ENCODE measurements at regions not wholly inside any gene's neighbourhood (a gene's known extent, or its start where the extent isn't known, plus 50 kb on each side); places are given as distances from the start of the nearest gene placed in this dataset.

GRCh38 chr5:8013948-8014710 lies 145.2 kb downstream of the MTRR start:
- Mint-ChIP-seq H3K27ac (no peak overlapping the region), H3K9me3 (peaks cover 11% of the 10 kb centered on the region), H3K4me1 (no peaks in the 10 kb centered on the region), H3K36me3 (ENCODE audit: low read depth) (no peaks in the 10 kb centered on the region), H3K4me3 (no peak overlapping the region), H3K27me3 (no peaks in the 10 kb centered on the region)
- DNase-seq (no peak), ATAC-seq (no peak)

- no peak for ATAC-seq
- H3K4me3 Mint-ChIP-seq: no peak overlapping the region
- no peak overlapping the region for H3K27ac Mint-ChIP-seq
These were observed 150.8 kb downstream of the MTRR start for GRCh38 chr5:8019719-8020218.

DNA sequence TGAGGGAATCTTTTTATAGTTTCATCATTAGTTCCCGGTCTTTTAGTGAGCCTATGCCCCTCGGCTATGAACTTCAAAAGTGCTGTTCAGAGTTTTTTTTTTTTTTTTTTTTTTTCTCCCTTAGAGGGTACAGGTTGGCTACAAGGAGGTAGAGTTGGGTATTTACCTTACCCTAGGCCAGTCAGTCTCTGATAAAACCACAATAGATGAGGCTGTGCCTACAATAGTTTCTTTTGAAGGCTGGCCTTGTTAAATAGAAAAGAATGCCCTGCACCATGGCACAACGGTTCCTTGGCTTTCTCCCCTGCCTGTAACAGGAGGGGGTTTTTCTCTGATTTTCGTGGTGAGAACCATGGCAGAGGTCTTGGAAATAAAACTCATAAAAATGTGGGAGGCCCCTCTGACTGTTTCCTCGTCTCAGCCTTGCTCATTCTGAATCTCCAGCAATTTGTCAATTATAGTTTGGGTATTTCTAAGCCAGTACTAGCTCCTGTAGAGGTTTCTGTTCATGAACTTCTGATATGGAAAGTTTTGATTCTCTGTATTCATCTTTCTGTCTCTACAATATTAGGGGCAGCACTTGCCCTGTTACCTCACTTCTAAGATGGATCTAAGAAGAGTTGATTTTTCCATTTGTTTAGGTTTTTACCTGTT lies 152.0 kb downstream of the MTRR start:
- Mint-ChIP-seq H3K4me1 (no peaks in the 10 kb centered on the region), H3K27ac (no peak overlapping the region), H3K36me3 (ENCODE audit: low read depth) (no peaks in the 10 kb centered on the region), H3K9me3 (peaks cover 15% of the 10 kb centered on the region), H3K27me3 (no peaks in the 10 kb centered on the region), H3K4me3 (no peak overlapping the region)
- DNase-seq: no peak
- ATAC-seq: no peak

More at GRCh38 chr5:8019719-8020218, 150.8 kb downstream of the MTRR start:
- peaks cover 15% of the 10 kb centered on the region for H3K9me3 Mint-ChIP-seq
- DNase-seq: no peak
- no peaks in the 10 kb centered on the region for H3K4me1 Mint-ChIP-seq
- no peaks in the 10 kb centered on the region for H3K36me3 Mint-ChIP-seq (ENCODE audit: low read depth)
- H3K27me3 Mint-ChIP-seq: no peaks in the 10 kb centered on the region

DNA sequence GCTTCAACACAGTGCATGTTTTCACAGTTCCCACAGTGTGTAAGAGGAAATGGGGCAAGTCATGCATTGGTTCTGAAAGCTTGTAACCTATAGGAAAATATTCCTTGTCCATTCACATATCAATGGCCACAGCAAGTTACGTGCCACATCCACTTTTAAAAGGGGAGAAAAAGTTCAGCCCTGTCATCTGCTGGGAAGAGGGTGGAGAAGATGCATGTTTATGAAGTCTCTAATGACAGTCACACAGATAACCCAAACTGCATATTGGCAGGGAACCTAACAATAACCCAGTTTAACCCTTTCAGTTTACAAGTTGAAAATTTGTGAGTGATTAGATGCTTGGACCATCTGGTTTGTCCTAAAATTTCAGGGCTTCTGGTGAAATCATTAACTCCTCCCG lies 159.3 kb downstream of the MTRR start:
- ATAC-seq (no peak), DNase-seq (no peak)
- no peaks in the 10 kb centered on the region for H3K36me3 Mint-ChIP-seq (ENCODE audit: low read depth)
- no peaks in the 10 kb centered on the region for H3K27me3 Mint-ChIP-seq
- no peak overlapping the region for H3K4me3 Mint-ChIP-seq
- H3K9me3 Mint-ChIP-seq: no peaks in the 10 kb centered on the region
- no peak overlapping the region for H3K27ac Mint-ChIP-seq
- H3K4me1 Mint-ChIP-seq: no peaks in the 10 kb centered on the region

DNA sequence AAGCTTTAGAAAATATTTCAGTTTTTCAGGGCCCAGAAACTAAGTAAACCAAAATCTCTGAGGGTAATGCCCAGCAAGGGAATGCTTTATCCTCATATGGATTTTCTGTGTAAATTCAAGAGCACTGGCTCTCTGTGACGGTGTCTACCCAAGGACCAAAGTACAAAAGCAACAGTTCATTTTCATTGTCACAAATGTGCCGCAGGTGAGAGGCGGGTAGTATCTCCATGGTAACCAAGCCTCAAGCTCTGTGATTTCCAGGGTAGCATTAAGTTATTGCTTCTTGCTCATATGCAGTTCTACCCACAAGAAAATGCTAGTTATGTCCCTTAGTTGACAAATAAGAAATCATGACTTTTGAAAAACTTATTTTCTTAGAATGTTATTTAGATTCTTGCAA lies 164.3 kb downstream of the MTRR start:
- Mint-ChIP-seq H3K36me3 (ENCODE audit: low read depth) (no peaks in the 10 kb centered on the region), H3K27me3 (no peaks in the 10 kb centered on the region), H3K27ac (no peak overlapping the region), H3K9me3 (no peaks in the 10 kb centered on the region), H3K4me3 (no peak overlapping the region), H3K4me1 (no peaks in the 10 kb centered on the region)
- ATAC-seq (no peak), DNase-seq (no peak)

DNA sequence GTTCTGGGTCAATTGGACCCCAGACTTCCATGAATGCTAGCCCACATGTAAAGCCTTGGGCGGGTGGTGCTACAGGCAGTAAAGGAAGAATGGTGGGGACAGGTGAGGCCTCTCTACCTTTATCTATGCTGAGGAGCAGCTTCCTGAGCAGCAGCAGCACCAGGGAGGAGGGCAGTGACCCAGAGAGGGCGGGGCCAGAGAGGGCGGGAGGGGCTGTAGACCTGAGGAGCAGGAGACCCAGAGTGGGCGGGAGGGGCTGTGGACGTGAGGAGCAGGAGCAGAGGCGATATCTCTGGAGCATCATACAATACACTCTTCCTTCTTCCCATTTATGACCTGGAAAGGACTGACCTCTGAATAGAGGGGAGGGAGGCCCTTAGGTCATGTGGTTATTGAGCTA lies 165.9 kb downstream of the MTRR start:
- DNase-seq: no peak
- no peaks in the 10 kb centered on the region for H3K27me3 Mint-ChIP-seq

DNA sequence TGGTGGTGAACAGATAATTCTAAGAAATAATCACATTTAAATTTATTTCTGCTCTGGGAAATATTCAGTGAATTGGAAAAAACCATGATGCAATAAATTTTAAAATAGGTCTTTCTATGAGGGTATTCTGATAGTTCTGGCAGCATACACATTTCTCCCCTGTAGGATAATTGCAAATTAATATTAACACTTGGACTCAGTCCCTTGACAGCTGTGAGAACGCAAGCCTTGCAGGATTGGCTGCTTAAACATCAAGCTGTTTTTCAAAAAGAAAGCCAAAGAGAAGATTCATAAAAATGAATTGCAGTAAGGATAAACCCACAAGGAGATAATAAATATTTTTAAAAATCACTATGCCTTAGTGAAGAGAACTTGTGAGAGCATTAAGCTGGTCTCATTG lies 180.0 kb downstream of the MTRR start:
- no peaks in the 10 kb centered on the region for H3K4me1 Mint-ChIP-seq
- no peak for DNase-seq
- H3K27ac Mint-ChIP-seq: no peak overlapping the region
- no peaks in the 10 kb centered on the region for H3K36me3 Mint-ChIP-seq (ENCODE audit: low read depth)
- no peak for ATAC-seq
- H3K27me3 Mint-ChIP-seq: no peaks in the 10 kb centered on the region
- peaks cover 20% of the 10 kb centered on the region for H3K9me3 Mint-ChIP-seq
- H3K4me3 Mint-ChIP-seq: no peak overlapping the region

More for the DNA sequence above, 165.9 kb downstream of the MTRR start:
- H3K27ac Mint-ChIP-seq: no peak overlapping the region
- no peak overlapping the region for H3K4me3 Mint-ChIP-seq
- H3K36me3 Mint-ChIP-seq (ENCODE audit: low read depth): no peaks in the 10 kb centered on the region
- ATAC-seq: no peak
- H3K4me1 Mint-ChIP-seq: no peaks in the 10 kb centered on the region
- peaks cover 3% of the 10 kb centered on the region for H3K9me3 Mint-ChIP-seq

DNA sequence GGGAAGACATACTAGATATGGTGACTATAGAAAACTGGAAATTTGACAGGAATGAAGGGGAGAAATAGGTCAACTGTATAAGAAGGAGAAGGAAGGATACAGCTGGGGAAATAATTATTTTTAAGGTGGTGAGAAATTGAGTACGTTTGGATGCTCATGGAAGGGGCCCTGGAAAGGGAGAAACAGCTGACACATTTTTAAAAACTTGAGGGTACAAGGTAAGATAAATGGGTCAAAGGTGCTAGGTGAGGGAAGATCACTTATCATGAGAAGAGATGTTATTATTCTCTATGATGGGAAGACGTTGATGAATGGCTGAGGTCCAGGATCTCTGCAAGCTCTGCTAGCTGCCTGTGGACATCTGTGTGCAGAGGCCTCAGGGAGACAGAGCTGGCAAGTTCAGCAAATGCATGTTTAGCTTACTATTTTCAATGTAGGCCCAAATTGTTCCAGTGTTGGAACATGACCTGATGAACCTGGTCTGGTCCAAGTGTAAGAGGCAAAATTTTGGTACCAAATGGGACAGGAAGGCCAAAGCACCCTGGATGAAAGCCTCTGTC lies 181.7 kb downstream of the MTRR start:
- peaks cover 17% of the 10 kb centered on the region for H3K9me3 Mint-ChIP-seq
- no peak for ATAC-seq
- no peak overlapping the region for H3K4me3 Mint-ChIP-seq
- no peaks in the 10 kb centered on the region for H3K4me1 Mint-ChIP-seq
- H3K36me3 Mint-ChIP-seq (ENCODE audit: low read depth): no peaks in the 10 kb centered on the region
- no peak for DNase-seq
- no peaks in the 10 kb centered on the region for H3K27me3 Mint-ChIP-seq
- no peak overlapping the region for H3K27ac Mint-ChIP-seq

DNA sequence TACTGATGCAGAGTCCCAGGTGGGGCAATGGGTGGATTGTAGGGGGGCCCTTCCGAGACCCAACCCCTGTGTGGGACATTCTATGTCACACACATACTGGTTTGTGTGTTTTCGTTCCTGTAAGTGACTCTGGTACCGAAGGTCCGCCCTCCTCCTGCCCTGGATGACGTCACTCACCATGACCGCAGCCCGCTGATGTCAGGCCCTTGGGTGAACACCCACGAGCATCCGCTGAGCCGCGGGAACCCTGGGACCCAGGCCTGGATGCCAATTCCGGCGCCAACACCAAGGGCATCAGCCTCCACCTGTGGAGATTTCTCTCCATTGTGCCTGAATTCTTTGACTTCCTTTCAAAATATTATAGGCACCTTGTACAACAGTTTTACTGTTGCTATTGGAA lies 184.3 kb downstream of the MTRR start:
- Mint-ChIP-seq H3K4me1 (no peaks in the 10 kb centered on the region), H3K4me3 (no peak overlapping the region)

GRCh38 chr5:8057769-8058168 lies 188.8 kb downstream of the MTRR start:
- H3K9me3 Mint-ChIP-seq: no peaks in the 10 kb centered on the region
- no peak for DNase-seq
- ATAC-seq: no peak
- H3K36me3 Mint-ChIP-seq (ENCODE audit: low read depth): no peaks in the 10 kb centered on the region
- peaks cover 2% of the 10 kb centered on the region for H3K27me3 Mint-ChIP-seq
- no peak overlapping the region for H3K4me3 Mint-ChIP-seq
- H3K4me1 Mint-ChIP-seq: no peaks in the 10 kb centered on the region
- no peak overlapping the region for H3K27ac Mint-ChIP-seq

More for the DNA sequence above, 184.3 kb downstream of the MTRR start:
- Mint-ChIP-seq H3K27me3 (no peaks in the 10 kb centered on the region), H3K36me3 (ENCODE audit: low read depth) (no peaks in the 10 kb centered on the region), H3K27ac (no peak overlapping the region), H3K9me3 (peaks cover 13% of the 10 kb centered on the region)
- no peak for ATAC-seq
- no peak for DNase-seq

DNA sequence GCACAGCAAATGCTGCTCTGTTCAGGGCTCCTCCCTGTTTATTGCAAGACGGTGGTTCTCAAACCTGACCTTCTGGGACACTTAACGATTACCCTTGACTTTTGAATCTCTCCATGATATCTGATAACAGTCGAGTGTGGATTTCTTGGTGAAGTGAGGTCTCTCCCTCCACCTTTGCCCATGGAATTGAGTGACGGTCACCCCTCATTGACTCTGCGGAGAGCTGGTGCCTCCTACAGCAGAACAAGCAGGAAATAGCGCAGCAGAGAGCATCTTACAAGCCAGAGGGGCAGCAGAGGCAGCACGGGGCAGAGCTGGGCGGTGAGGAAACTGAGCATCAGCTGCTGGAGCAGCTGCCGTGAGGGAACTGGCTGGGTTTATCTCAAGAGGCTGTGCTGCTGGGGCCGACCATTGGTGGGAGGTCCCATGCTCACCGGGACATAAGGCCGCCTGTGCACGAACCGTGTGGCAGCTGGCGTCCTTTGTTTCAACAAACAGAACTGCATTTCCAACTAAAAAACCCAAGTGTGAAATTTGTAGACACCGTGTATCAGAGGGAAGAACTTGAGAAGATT lies 189.8 kb downstream of the MTRR start:
- no peaks in the 10 kb centered on the region for H3K9me3 Mint-ChIP-seq
- no peak for DNase-seq
- no peaks in the 10 kb centered on the region for H3K36me3 Mint-ChIP-seq (ENCODE audit: low read depth)
- H3K4me1 Mint-ChIP-seq: no peaks in the 10 kb centered on the region
- H3K27ac Mint-ChIP-seq: no peak overlapping the region
- H3K4me3 Mint-ChIP-seq: no peak overlapping the region
- H3K27me3 Mint-ChIP-seq: peaks cover 2% of the 10 kb centered on the region
- ATAC-seq: no peak

- Mint-ChIP-seq H3K36me3 (ENCODE audit: low read depth) (no peaks in the 10 kb centered on the region), H3K4me1 (no peaks in the 10 kb centered on the region), H3K27me3 (peaks cover 2% of the 10 kb centered on the region), H3K27ac (no peak overlapping the region), H3K9me3 (no peaks in the 10 kb centered on the region), H3K4me3 (no peak overlapping the region)
- DNase-seq (no peak), ATAC-seq (no peak)
These were observed 190.4 kb downstream of the MTRR start for GRCh38 chr5:8059337-8059736.

DNA sequence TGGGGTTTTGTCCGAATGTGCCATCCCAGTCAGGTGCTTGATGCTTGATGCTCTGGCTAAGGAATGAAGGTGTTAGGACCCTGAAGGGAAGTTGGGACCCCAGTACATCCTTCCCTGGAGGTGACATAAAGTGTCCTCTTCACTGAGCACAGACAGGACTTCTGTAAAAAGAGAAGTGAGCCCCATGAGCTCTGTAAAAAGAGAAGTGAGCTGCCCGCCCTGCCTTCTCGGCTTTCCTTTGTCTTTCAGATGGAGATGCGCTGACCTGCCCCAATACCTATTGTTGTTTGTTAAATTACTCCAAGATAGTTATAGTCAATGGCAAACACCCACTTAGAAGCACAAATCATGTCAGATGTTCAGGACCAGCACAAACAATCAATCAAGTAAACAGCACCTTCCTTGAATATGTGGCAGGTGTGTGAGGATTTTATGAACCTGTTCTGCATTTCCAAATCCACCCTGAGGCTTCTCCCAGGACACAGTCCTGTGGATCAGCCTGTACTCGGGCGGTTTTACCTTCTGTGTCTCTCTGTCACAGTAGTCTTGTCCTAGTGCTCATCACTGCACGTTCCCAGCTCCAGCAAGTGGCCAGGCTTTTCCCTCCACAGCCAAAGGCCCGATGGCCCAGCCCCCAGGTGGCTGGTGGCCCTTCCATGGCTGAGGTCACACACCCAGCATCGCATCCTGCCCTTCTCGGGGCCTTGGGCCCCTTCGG lies 191.4 kb downstream of the MTRR start:
- Mint-ChIP-seq H3K27ac (no peak overlapping the region), H3K36me3 (ENCODE audit: low read depth) (no peaks in the 10 kb centered on the region), H3K27me3 (peaks cover 2% of the 10 kb centered on the region), H3K4me3 (no peak overlapping the region), H3K4me1 (no peaks in the 10 kb centered on the region), H3K9me3 (no peaks in the 10 kb centered on the region)
- no peak for ATAC-seq
- no peak for DNase-seq

DNA sequence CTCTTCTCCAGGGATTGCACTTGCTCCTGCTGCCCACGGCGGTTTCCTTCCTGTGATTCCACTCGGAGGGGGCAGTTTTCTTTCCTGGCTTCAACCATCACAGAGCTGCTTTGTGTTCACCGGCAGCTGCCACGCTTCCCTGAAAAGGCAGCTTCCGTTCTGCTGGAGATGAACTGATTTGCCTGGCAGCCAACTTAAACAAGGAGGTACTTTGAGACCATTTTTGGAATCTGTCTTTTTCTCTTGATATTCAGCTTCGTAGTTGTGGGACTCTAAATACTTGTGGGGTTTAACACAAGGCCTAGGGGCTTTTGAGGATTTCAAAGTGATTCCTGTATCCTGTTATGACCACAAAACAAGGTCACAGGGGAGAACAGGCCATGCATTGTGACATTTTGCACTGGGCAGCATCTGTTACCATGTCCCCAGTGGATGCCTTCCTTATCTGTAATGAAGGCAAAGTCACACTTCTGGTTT lies 192.0 kb downstream of the MTRR start:
- Mint-ChIP-seq H3K36me3 (ENCODE audit: low read depth) (no peaks in the 10 kb centered on the region), H3K27ac (no peak overlapping the region), H3K4me1 (no peaks in the 10 kb centered on the region), H3K9me3 (no peaks in the 10 kb centered on the region), H3K4me3 (no peak overlapping the region), H3K27me3 (peaks cover 2% of the 10 kb centered on the region)
- ATAC-seq (no peak), DNase-seq (no peak)

Measured in activated naive CD8-positive, alpha-beta T cell treated with anti-CD3 and anti-CD28 coated beads, Interleukin-2, amount 50 U/mL, for 24 hours (primary cell).